Chondrocyte (in vitro differentiated cells): ENCODE measurements at regions not wholly inside any gene's neighbourhood (a gene's known extent, or its start where the extent isn't known, plus 50 kb on each side); places are given as distances from the start of the nearest gene placed in this dataset.

Source experiments
- DNase-seq: peaks from one replicate; pipeline ENCODE4 v3.0.0; 2021; ENCODE audit warnings: mixed read lengths, low spot score
- H3K27ac Mint-ChIP-seq: one replicate; pipeline ENCODE4 v1.8.0; 2021; ENCODE audit warnings: mild to moderate bottlenecking, moderate library complexity, mixed read lengths; ENCODE audit not compliant: unreplicated experiment
- H3K27me3 Mint-ChIP-seq: 2 replicates; pipeline ENCODE4 v1.8.0; 2021; ENCODE audit warnings: low read depth, mixed read lengths
- H3K36me3 Mint-ChIP-seq: 2 replicates; pipeline ENCODE4 v1.8.0; 2021; ENCODE audit warnings: low read depth, mixed read lengths
- H3K4me1 Mint-ChIP-seq: 2 replicates; pipeline ENCODE4 v1.8.0; 2021; ENCODE audit warnings: low read depth, mild to moderate bottlenecking, mixed read lengths
- H3K4me3 Mint-ChIP-seq: one replicate; pipeline ENCODE4 v1.8.0; 2021; ENCODE audit warnings: mild to moderate bottlenecking, moderate library complexity, mixed read lengths; ENCODE audit not compliant: unreplicated experiment
- H3K9me3 Mint-ChIP-seq: 2 replicates; pipeline ENCODE4 v1.8.0; 2021; ENCODE audit warnings: low read depth, mixed read lengths
- TF ChIP-seq, protein P1 (sequence below): fragments of 200-600 bp; sonication (generic); IDR thresholded peaks from 2 replicates; pipeline ENCODE4 v1.5.0; 2021; ENCODE audit warnings: antibody characterized with exemption, mild to moderate bottlenecking, moderate library complexity

DNA sequence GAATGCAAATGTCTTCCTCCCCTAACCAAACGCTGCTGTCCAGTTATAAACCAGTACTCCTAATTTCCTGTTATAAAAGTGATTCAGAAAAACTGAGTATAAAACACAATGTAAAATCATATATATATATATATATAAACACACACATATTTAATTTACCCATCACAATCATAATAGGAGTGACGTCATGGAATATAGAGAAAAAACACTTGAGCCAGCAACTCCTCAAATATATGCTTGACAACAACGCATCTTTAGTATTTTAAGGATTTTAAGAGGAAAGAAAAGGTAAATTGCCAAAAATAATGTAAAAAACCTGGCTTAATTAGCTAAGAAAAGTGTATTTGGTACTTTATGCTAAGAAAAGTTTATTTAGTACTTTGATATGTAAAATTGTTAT, 2701.7 kb downstream of the PCDH7 start:
- Mint-ChIP-seq H3K9me3 (no peaks in the 10 kb centered on the region), H3K36me3 (no peaks in the 10 kb centered on the region), H3K27ac (no peak overlapping the region), H3K27me3 (no peaks in the 10 kb centered on the region), H3K4me1 (no peaks in the 10 kb centered on the region), H3K4me3 (no peak overlapping the region)
- DNase-seq: no peak
- TF ChIP-seq, protein P1, sequence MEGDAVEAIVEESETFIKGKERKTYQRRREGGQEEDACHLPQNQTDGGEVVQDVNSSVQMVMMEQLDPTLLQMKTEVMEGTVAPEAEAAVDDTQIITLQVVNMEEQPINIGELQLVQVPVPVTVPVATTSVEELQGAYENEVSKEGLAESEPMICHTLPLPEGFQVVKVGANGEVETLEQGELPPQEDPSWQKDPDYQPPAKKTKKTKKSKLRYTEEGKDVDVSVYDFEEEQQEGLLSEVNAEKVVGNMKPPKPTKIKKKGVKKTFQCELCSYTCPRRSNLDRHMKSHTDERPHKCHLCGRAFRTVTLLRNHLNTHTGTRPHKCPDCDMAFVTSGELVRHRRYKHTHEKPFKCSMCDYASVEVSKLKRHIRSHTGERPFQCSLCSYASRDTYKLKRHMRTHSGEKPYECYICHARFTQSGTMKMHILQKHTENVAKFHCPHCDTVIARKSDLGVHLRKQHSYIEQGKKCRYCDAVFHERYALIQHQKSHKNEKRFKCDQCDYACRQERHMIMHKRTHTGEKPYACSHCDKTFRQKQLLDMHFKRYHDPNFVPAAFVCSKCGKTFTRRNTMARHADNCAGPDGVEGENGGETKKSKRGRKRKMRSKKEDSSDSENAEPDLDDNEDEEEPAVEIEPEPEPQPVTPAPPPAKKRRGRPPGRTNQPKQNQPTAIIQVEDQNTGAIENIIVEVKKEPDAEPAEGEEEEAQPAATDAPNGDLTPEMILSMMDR: no peak

DNA sequence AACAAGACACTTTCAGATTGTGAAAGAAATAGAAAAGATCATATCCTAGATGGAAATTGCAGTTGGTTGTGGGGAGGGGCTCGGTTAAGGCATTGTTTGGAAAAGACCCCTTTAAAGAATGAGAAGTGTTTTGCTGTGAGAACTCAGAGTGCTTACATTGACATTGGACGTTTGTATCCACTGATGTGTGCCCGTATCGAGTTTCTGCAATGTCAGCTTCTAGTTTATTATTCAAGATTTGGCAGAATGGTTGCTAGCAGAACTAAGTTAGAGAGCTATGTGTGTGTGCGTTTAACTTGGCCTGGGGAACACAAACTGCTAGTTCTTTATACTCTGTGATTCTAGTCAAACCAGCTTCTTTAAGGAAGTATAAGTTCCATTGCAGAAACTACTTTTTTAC, 2702.5 kb downstream of the PCDH7 start:
- Mint-ChIP-seq H3K4me3 (no peak overlapping the region), H3K27ac (no peak overlapping the region), H3K36me3 (no peaks in the 10 kb centered on the region), H3K27me3 (no peaks in the 10 kb centered on the region), H3K4me1 (no peaks in the 10 kb centered on the region), H3K9me3 (no peaks in the 10 kb centered on the region)
- DNase-seq: no peak
- TF ChIP-seq, protein P1: no peak

DNA sequence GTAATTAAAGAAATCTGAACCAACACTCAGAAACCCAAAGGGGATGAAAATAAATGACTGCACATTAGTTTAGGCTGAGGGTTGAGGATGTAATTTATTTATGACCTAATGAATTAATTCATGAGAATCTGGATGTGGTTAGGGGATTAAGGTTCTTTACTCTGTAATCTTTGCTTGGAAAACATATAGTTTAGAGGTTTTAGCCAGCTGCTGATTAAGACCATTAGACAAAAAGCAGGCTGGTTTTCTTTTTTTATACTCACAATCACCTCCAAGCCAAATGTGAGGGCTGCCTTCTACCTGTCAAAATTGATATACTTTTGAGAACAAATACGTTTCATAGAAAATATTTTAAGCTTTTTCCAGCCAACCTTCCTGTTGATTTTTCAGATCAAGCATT, 2705.8 kb downstream of the PCDH7 start:
- Mint-ChIP-seq H3K36me3 (no peaks in the 10 kb centered on the region), H3K4me3 (no peak overlapping the region), H3K4me1 (no peaks in the 10 kb centered on the region), H3K27me3 (no peaks in the 10 kb centered on the region), H3K9me3 (no peaks in the 10 kb centered on the region), H3K27ac (no peak overlapping the region)
- no peak for DNase-seq
- TF ChIP-seq, protein P1: no peak

DNA sequence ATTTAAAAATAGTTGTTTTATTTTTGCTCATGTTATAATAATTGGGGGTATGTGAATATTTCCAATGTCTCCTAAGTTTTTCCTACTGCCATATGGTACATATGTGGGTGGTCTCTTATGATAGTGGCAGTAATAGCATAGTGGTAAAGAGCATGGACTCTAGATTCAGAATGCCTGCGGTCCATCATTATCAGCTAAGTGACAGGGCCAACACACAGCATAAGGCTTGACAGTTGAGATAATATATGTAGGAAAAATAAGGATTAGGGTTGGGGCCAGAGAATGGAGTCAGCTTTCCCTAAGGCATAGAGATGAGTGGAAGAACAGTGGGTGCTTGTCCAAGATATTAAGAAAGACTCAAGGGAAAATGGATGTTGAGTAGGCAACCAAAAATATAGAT, 2707.5 kb downstream of the PCDH7 start:
- H3K4me1 Mint-ChIP-seq: no peaks in the 10 kb centered on the region
- DNase-seq: no peak
- H3K27ac Mint-ChIP-seq: no peak overlapping the region

DNA sequence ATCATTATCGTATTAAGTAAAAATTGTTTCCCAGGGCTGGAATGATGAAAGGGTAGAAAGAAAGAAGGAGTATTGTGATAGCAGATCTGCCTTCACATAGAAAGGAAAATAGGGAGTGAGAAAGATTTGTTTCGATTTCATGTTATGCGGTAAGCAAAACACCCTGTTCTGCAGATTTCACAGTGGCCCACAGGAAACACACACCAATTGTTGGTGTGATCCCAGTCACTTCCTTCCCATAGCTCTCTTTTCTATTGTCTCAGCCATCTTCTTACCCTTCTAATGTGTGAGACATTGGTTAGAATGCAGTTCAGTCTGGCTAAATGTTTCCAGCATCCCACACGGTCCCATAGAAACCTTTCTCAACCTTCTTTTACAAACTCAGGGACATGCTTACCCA, 2709.8 kb downstream of the PCDH7 start:
- Mint-ChIP-seq H3K36me3 (no peaks in the 10 kb centered on the region), H3K27ac (no peak overlapping the region), H3K4me1 (no peaks in the 10 kb centered on the region), H3K27me3 (no peaks in the 10 kb centered on the region), H3K9me3 (no peaks in the 10 kb centered on the region), H3K4me3 (no peak overlapping the region)
- no peak for DNase-seq
- TF ChIP-seq, protein P1: no peak

More for the DNA sequence above, 2707.5 kb downstream of the PCDH7 start:
- no peaks in the 10 kb centered on the region for H3K27me3 Mint-ChIP-seq
- TF ChIP-seq, protein P1: no peak
- no peak overlapping the region for H3K4me3 Mint-ChIP-seq
- H3K36me3 Mint-ChIP-seq: no peaks in the 10 kb centered on the region
- H3K9me3 Mint-ChIP-seq: no peaks in the 10 kb centered on the region
